Neutrophil (primary cell): ENCODE measurements at regions not wholly inside any gene's neighbourhood (a gene's known extent, or its start where the extent isn't known, plus 50 kb on each side); places are given as distances from the start of the nearest gene placed in this dataset.

ENCODE experiments used
- H3K27ac ChIP-seq: fragments of 200-600 bp; sonication (generic); 2 replicates; pipeline ENCODE4 v1.5.1; 2016; ENCODE audit warnings: mild to moderate bottlenecking, moderate library complexity
- H3K27me3 ChIP-seq: fragments of 200-600 bp; sonication (generic); 2 replicates; pipeline ENCODE4 v1.6.0; 2016; ENCODE audit warnings: mild to moderate bottlenecking
- H3K36me3 ChIP-seq: fragments of 200-600 bp; sonication (generic); 2 replicates; pipeline ENCODE4 v1.5.1; 2017
- H3K4me1 ChIP-seq, 2 experiments: fragments of 200-600 bp in 1 of 2; sonication (generic) in 1 of 2; 1 replicate in 1 of 2; 2 replicates in 1 of 2; pipeline versions ENCODE4 v1.5.1 to v1.6.1; 2013 to 2016; ENCODE audit warnings: low read depth in 1 of 2, low read length in 1 of 2, mild to moderate bottlenecking in 1 of 2, moderate library complexity in 1 of 2; ENCODE audit not compliant: control insufficient read depth in 1 of 2, insufficient read depth in 1 of 2
- H3K4me3 ChIP-seq, 2 experiments: fragments of 200-600 bp in 1 of 2; sonication (generic) in 1 of 2; 1 replicate in 1 of 2; 2 replicates in 1 of 2; pipeline ENCODE4 v1.5.1; 2013 to 2016; ENCODE audit warnings: low read depth in 1 of 2, low read length in 1 of 2, mild to moderate bottlenecking in 1 of 2, moderate library complexity in 1 of 2
- H3K9me3 ChIP-seq: fragments of 200-600 bp; sonication (generic); 2 replicates; pipeline ENCODE4 v1.5.1; 2016
- CTCF ChIP-seq: fragments of 200-600 bp; sonication (generic); IDR thresholded peaks from 2 replicates; pipeline ENCODE4 v1.5.1; 2016; ENCODE audit warnings: antibody characterized with exemption

DNA sequence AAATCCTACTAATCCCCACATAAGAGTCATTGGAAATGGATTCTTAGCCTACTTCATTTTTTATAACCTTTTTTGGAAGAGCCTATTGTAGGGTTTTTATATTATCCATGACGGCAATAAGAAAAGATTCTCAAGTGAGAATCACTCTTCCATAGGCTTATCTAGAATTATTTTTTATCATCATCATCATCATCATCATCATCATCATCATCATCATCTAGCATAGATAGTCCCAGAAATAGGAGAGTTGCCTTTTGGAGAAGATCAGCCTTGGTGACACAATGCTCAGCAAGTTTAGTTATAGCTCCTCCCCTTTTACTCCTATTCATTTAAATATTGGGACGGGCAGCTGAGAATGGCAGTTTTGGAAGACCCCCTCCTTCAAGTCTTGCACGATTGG is 359.1 kb upstream of the SLC35B3 start:
- Histone ChIP-seq H3K27ac (no peak overlapping the region), H3K4me1 (no peaks in the 10 kb centered on the region), H3K36me3 (no peaks in the 10 kb centered on the region), H3K27me3 (no peaks in the 10 kb centered on the region), H3K4me3 (no peak overlapping the region), H3K9me3 (no peaks in the 10 kb centered on the region)
- TF ChIP-seq CTCF, result no peak

DNA sequence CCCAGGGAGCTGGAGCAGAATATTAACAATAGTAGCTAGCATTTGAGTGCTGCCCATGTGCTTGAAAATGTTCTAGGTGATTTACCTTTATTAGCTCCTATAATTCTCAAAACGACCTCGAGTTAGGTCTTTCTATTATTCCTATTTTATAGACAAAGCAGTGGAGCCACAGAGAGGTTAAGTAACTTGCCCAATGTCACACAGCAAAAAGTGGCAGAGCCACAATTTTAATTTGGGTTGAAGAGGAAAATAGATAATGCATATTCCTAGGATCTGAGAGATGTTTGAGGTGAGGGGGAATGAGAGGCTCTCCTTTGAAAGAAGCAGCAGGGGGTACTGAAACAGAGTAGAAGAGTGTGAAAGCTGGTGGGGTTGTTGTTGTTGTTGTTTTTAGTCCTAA is 354.5 kb upstream of the SLC35B3 start:
- no peaks in the 10 kb centered on the region for H3K36me3 ChIP-seq
- no peak overlapping the region for H3K4me3 ChIP-seq
- TF ChIP-seq CTCF, result no peak
- H3K9me3 ChIP-seq, result no peaks in the 10 kb centered on the region
- H3K27ac ChIP-seq, result no peak overlapping the region
- no peaks in the 10 kb centered on the region for H3K4me1 ChIP-seq
- no peaks in the 10 kb centered on the region for H3K27me3 ChIP-seq

DNA sequence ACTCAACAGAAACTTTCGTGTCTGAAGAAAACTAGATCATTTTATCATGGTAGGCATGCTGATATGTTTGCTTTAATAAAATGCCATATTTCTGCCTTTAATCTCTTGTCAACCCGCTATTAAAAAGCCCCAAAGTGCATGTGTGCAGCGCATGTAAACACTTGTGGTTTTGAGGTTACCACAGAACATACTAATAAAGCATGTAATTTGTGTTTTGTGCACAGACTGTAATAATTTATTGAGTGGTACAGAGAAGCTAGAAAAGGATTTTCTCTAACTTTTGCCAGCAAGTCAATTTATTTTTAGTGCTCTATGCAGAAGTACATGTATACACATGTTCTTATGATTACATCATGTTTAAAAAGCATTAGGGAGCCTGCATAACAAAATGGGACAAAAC is 349.9 kb upstream of the SLC35B3 start:
- Histone ChIP-seq H3K27me3 (no peaks in the 10 kb centered on the region), H3K9me3 (no peaks in the 10 kb centered on the region), H3K4me3 (no peak overlapping the region), H3K4me1 (no peaks in the 10 kb centered on the region), H3K27ac (no peak overlapping the region), H3K36me3 (no peaks in the 10 kb centered on the region)
- TF ChIP-seq CTCF, result no peak

DNA sequence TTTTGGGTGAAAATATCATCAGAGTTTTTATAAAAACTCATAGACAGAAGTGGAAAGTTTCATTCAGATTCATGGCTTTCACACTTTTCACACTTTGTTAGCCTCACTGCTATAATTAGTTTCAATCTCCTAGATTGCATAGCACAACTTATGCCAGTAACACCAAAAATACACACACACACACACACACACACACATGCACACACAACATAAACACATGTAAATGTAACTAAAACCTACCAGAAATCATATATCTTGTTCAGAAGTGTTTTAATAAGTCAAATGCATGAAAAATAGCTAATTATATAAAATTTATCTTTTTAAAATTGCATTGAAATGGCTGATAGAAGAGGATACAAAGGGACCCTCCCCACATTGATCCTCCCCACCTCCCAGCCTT is 347.8 kb upstream of the SLC35B3 start:
- Histone ChIP-seq H3K9me3 (no peaks in the 10 kb centered on the region), H3K36me3 (no peaks in the 10 kb centered on the region), H3K27me3 (no peaks in the 10 kb centered on the region), H3K4me1 (no peaks in the 10 kb centered on the region), H3K4me3 (no peak overlapping the region), H3K27ac (no peak overlapping the region)
- TF ChIP-seq CTCF, result no peak

DNA sequence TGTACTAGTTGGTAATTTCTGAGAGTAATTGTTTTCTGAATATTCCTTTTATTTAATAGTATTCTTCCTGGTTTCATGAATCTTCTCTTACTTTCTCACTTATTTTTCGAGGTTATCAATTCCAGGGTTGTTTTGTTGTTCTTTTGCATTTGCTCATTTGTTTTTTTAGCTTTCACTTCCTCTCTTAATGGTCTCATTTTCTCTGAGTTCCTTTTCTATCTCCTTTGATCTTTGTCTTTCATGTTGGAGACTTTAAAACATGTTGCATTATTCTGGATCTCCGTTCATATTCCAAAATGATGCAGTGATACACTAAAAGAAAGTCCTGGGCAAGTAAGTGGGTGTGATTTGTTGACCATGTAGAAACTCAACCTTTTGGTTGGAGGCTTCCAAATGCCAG is 345.3 kb upstream of the SLC35B3 start:
- H3K36me3 ChIP-seq, result no peaks in the 10 kb centered on the region
- no peaks in the 10 kb centered on the region for H3K9me3 ChIP-seq
- H3K4me1 ChIP-seq, result no peaks in the 10 kb centered on the region
- no peak overlapping the region for H3K4me3 ChIP-seq
- no peaks in the 10 kb centered on the region for H3K27me3 ChIP-seq
- no peak overlapping the region for H3K27ac ChIP-seq
- TF ChIP-seq CTCF, result no peak

DNA sequence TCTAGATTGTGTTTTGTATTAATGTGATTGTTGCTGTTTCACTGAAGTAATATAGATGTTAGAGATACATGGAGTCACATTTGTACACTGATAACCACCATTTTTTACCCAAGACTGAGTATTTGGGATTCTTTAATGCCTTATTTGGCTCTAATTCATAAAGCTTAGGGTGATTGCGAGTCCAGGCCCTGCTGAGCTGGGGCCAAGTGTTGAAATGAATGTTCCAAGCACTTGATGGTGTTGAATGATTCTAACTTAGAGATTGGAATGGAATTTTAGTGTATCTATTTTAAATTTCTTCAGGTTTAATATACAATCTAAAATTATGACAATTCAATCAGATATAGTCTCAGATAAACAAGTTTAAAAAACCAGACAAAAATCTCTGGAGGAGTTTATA is 329.4 kb upstream of the SLC35B3 start:
- Histone ChIP-seq H3K27ac (no peak overlapping the region), H3K4me3 (no peak overlapping the region)
- no peak for TF ChIP-seq CTCF

More for the DNA sequence above, 329.4 kb upstream of the SLC35B3 start:
- no peaks in the 10 kb centered on the region for H3K9me3 ChIP-seq
- H3K36me3 ChIP-seq, result no peaks in the 10 kb centered on the region
- H3K27me3 ChIP-seq, result no peaks in the 10 kb centered on the region
- no peaks in the 10 kb centered on the region for H3K4me1 ChIP-seq
